ENCODE measurements at regions not wholly inside any gene's neighbourhood (a gene's known extent, or its start where the extent isn't known, plus 50 kb on each side); places are given as distances from the start of the nearest gene placed in this dataset.

DNA sequence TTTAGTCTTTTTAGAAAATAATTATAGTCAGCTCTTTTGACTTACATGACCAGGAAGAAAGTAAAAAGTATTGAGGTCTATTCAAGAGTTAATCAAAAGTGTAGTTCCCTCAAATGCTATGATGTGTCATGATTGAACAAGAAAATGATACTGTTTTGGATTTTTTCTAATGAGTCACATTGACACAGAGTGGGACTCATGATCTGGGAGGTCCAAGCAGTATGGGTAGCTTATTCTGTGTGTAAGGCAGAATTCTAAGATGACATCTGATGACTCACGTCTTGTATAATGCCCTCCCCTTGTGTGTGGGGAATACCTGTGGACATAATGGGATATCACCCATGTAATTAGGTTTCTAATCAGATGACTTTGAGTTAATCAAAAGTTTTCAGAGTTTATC is 178.1 kb upstream of the DDHD1 start:
- DNase-seq, result no peak

DNA sequence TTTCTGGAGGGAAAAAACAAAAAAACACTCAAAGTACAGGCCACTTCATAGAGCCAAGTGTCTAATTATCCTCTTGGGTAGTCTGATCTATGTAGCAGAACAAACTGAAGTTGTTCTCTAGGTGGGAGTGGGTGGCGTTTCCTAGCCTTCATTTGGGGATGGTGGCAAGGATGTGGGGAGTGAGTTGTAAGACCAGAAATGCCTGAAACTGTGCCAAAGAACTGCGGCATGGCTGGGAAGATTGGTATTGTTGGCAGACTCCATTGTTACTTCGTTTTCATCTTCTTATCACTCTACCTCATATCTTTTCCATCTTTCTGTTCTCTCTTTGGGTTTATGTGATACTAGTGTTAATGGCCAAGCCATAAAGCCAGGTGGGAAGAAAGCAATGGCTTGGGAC is 177.3 kb upstream of the DDHD1 start:
- DNase-seq, result no peak

DNA sequence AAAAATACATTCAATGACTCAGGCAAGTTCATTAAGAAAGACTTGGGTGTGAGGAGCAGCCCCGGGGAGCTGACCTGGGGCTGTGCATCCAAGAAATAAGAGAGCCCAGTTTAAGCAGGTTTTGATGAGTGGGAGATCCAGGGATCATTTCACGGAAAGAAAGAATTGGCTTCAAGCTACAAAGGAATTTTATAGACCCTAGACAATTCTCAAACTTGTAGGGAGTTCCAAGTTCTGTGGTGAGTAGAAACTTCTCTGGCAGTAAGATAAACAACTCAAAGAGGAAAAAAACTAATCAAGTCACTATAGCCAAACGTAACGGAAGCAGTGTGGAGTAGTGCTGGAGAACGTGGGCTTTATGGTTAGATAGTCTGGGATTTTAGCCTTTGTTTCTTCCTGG is 175.7 kb upstream of the DDHD1 start:
- DNase-seq, result no peak

DNA sequence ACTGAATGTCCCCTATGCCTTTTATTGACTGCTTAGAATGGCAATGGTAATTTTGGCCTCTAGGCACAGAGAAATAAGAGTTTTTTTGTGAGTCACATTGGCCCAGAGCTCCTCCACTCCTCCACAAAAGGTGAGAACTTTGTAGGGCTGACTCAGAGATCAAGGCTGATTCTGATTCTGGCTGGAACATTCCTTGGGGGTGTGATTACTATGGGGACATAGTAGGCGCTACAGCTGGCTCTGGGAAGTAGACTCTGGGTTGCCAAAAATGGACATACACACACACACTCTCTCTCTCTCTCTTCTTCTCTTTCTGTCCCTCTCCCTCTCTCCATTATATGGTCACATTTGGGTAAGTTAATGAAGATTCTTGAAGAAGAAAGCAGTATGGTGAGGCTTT is 174.6 kb upstream of the DDHD1 start:
- DNase-seq, result no peak

DNA sequence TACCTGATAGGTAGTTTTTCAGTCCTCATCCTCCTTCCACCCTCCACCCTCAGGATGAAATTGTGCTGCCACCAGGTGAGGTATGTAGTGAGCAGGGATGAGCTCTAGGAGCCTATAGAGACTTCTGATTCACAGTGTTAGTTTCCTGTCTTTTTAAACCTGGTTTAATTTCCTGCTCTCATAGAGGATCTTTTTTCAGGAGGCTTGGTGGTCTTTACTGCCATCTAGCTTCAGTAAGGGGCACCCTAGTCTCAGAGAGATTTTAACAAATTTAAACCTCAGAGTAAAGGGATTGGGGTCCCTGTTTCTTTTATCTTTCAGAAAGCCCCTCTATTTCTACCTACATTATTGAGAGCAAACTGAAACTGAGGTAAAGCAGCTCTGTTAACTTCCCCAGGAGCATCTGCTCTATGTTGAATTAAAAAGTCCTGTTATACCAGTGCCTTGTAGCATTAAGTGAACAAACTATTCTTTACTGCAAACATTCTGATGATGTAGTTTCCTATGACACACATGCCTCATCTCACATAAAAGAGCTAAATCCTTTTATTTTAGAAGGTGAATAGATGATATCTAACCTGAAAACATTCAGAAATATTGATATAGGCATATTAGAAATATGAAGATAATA is 172.2 kb upstream of the DDHD1 start:
- peak; percentile 12 for DNase-seq

DNA sequence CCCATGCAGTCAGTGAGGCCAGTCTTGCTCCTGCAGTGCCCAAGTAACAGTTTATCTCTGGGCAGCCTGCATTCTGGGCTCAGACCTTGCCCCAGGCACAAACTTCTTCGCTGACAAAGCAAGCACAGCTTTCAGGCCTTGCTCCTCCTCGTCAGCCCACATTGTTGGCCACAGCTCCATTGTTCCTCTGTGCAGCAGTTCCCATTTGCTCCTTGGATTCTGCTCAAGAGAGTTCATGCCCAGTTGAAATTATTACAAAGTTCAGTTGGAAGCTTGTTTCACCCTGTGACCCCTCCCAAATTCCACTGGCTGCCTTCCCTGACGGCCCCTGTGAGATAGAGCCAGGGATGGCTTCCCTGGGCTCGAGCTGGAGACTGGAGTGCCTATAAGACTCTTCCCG is 163.4 kb upstream of the DDHD1 start:
- DNase-seq, result no peak

DNA sequence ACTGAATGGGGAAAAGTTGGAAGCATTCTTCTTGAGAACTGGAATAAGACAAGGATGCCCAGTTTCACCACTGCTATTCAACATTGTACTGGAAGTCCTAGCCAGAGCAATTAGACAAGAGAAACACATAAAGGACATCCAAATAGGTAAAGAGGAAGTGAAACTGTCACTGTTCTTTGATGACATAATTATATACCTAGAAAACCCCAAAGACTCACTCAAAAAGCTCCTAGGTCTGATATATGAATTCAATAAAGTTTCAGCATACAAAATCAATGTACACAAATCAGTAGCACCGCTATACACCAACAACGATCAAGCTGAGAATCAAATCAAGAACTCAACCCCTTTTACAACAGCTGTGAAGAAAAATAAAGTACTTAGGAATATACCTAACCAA is 157.3 kb upstream of the DDHD1 start:
- DNase-seq, result no peak

DNA sequence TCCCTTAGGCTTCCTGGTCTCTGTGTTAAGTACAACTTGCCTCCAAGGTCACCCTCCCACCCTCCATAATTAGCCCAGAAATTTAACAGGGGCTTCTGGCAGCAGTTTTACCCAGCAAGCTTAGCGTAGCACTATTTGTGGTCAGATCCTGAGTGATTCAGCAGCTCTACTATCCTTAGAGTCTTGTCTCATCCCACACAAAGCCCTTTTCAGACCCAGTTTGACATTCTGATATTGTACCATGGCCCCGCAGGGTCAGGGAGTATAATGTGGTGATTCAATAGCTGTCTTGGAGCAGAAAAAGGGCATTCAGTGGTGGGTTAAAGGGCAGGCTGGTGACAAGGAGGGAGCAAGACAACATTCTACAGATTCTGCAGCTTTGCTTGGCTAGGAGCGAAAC is 153.8 kb upstream of the DDHD1 start:
- no peak for DNase-seq

DNA sequence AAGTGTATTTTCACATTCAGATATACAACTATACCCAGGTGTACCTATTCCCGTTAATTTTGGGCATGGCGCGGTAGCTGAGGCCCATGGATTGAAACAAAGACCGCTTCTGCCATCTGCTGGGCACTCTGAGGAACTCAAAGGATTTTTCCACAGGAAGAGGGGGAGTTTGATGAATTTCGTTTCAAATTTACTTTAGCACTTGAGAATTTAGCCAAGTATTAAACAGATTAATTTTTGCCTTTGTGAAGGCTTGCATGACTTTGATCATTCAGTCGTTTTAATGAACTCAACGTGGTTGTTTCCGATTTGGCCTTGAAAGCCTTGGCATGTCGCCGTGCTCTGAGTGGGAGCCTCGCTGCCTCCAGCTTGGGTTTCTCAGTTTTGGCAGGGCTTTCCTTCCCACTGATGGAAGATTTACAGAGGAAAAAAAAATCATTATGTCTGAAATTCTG is 153.2 kb upstream of the DDHD1 start:
- DNase-seq, result peak; percentile 31

DNA sequence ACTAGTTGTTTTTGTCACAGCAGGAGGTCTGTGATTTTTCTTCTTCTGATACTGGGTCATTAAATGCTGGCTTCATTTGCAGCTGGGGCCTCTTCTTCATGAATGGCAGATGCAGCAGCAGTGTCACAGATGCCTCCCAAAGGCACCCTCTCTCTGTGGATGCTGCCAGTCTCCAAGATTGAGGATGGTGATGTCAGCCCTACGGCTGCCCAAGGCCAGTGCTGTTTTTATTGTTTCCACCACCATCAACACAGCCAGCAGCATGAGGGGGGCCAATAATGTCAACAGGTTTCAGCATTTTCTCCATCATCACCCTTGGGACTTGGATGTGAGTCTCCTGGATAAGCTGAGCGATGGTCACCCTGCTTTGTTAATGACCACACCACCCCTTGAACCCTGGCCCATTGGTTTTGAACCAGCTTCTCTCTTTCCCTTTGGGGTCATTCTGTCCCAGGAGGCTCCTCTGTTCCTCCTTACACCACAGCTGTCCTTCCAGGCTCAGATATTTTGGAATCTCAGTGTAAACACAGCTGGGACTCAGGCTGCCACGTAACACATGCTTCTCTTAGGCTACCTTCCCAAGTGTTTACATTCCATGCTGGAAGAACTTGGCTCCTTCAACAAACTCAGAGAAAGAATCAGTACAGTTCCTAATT is 151.7 kb upstream of the DDHD1 start:
- no peak for DNase-seq

DNA sequence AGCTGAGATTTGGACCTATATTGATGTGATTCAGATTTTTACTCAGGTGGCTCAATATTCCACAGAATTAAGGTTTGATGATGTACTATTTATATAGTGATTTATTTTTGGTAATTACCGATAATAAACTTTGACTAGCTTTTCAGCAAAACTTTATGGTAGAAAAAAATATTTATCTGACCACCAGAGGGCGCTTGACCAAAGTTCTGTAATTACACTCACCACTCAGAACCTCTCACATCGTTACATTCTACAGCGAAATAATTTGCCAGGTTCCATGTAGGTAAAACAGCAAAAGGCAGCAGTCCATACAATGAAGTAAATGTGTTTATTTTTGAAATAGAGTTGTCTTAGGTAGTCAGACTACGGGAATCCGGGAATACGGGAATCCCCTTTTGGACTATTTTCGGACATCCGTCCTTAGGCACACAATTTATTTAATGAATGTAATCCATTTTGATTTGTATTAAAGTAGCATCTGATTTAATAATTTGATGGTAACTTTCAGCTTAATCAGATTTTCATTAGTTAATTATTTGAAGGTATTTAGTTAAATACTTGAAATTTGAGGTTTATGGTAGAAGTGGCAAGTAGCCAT is 143.0 kb upstream of the DDHD1 start:
- peak; percentile 21 for DNase-seq

DNA sequence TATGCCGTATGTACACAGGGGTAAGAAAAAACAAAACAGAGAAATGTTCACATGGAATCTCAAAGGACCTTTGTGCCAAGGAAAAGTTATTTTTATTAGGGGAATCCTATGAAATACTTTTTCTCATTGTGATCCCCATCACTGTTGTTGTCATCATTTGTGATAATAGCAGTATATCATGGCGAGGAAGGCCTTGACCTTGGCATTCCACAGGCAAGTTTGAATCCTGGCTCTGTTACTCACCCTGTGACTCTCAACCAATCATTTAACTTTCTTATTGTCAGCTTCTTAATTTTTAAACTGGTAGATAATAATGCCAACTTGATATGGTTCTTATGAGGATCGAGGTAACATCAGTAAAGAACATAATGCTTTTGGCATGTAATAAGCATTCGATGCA is 142.2 kb upstream of the DDHD1 start:
- no peak for DNase-seq

DNA sequence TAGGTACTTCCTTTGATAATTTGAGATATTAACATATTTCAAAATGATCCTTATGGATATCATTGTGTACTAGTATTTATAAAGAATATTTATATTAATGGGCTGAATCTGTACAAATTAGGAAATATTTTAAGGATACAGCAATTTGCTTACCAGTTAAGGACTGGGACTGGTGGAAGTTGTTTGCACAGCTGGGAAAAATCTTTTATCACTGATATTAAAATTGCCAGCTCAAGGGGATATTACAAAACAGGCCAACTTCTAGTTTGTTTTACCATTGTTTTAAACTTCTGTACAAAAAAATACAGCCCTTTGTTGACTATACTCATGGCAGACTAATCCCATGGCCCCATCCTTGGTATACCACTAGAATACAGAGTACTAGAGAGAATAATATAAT is 133.2 kb upstream of the DDHD1 start:
- no peak for DNase-seq

DNA sequence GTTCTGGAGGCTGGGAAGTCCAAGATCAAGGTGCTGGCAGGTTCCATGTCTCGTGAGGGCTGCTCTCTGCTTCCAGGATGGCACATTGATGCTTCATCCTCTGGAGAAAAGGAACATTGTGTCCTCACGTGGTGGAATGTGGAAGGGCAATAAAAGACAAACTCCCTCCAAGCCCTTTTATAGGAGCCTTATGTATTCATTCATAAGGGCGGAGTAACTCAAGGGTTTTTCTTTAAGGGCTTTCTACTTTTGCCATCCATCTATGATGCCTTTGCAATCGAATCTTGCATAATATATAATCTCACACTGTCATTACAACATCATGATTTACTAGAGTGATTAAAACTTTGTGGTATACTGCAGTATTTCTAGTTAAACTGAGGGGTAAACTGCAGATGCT is 132.7 kb upstream of the DDHD1 start:
- no peak for DNase-seq

DNA sequence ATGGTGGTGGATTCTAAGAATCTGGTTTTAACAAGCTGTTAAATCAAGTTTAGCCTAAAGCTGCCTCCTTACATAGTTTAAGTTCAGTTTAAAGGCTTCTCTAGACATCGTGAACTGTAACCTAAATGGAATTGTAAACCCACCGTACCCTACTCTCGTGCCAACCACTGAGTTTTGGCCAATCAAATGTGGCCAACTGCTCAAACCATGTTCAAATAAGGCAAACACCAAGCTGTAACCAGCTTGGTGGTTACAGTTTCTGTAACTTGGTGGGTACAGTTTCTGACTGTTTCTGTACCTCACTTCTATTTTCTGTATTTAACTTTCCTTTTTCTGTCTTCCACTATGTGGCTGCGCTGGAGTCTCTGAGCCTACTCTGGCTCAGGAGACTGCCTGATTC is 131.9 kb upstream of the DDHD1 start:
- no peak for DNase-seq

DNA sequence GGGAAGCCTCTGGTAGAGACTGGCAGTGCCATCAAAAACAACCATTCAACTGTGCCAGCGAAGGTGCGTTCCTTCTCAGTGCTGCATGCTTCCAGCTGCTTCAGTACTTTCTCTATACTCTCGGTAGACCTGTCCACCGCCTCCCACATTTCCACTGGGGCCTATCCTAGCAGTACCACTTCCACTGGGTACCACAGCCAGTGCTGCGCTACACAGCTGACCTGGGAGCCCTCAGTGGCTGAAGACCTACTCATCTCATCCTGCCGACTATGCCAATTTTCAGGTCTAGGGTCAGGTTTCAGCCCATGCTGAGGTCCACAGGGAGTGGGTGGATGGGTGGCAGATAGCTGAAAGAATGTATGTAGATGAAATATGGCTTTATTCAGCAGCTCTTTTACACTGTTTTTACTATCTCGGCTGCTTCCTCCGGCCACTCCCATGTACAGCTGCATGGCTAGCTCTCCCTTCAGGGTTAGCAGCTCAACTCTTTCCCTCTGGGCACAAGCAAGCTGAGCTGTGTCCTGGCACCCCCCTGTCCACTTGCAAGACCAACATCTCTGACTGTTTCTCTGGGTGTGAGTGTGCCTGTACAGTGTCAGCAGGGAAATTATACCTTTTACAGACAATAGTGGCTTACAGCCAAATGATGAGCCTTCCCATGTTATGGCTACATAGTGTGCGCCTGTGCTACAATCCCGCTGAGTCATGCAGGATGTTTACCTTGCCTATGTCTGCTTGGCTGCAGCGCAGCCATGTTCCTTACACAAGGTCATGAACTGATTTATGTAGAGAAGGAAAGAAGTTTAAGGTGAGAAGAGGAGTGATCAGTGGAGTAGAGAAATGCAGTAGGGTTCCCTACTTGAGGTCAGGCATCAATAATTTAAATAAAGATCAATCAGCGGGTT is 125.7 kb upstream of the DDHD1 start:
- DNase-seq, result no peak

DNA sequence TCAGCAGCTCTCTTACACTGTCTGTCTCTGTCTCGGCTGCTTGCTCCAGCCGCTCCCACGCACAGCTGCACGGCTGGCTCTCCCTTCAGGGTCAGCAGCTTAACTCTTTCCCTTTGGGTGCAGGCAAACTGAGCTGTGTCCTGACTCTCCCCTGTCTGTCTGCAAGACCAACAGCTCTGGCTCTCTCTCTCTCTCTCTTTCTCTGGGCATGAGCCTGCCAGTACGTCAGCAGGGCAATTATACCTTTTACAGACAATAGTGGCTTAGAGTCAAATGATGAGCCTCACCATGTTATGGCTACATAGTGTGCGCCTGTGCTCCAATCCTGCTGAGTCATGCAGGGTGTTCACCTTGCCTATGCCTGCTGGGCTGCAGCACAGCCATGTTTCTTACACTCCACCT is 120.5 kb upstream of the DDHD1 start:
- DNase-seq, result no peak

DNA sequence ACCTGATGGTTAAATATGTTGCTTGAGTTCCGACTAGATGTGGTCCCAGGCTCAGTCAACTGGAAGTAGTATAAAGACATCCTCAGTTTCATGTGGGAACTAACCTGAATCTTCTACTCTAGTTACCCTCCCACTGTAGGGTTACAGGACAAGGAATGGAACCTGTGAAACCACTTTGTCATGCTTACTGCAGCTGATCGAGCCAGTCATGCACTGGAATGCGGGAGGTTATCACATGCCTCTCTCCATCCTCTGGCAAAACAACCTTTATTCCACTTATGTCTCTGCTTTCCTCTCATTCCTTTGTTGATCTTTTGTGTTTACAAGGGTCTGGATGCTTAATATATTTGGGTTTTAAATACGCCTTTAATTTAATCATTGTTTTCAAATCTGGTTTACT is 111.9 kb upstream of the DDHD1 start:
- no peak for DNase-seq

DNA sequence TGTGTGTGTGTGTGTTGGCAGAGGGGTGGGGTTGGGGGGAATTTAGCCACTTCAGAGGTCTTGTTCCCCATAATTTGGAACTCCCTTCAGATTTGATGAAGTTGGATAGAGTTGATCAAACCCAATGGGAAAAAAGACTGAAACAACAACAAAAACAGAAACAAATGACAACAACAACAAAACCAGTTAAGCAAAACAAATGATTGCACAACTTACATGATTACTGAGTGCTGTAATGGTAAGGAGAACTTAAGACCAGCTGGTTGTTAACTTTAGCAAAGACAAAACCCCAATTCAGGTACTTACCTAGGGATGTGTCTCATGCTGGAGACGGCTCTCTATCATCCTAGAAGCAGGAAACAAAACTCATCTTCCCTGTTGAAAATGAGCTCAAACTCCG is 107.8 kb upstream of the DDHD1 start:
- no peak for DNase-seq

DNA sequence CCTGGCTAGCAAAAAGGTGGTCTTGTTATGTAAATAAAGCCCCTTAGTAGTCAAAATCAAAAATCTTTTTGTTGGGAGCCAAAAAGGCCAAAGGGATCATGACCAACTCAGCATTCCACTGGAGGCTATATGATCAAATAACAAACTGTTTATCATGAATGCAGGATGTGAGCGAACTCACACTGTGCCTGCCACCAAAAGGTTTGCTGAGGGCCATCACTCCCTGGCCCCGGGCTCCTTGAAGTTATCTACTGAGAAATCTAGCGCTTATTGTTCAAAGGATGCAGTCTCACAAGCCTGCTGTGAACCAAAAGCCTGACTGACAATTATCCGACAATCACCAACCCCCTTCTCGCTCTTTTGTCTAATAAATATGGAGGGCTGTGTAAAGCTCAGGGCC is 107.2 kb upstream of the DDHD1 start:
- no peak for DNase-seq

DNA sequence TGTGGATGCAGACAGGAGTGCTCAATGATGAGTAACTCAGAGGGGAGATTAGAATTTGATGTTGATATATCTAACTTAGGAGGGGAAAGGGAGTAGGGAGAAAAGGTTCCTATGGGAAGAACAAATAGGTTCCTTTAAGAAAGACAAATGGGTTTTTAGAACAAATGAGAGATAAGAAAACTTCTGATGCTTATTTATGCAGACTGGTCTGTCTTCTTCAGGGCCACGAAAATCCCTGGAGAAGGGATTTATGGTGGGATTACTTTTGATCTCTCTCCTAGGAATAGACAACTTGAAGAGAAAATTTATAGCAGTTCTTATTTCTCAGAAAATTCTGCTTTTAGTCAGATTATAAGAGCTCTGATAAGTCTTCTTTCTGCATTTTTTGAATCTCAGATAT is 99.0 kb upstream of the DDHD1 start:
- no peak for DNase-seq

DNA sequence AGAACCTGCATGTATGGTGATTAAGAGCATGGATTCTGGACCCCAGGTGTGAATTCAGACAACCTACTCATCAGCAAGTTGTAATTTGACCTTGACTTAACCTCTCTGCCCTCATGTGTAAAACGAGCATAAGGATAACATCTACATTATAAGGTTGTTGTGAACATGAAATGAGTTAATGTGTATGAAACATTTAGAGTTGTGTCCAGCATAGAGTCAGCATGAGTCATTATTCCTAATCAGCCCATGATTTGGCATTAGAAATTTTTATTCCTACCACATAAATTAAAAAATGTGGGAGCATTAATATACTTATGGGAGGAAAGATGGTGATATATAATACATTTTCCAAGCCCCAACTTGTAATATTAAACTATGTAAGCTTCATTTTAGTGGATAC is 95.9 kb upstream of the DDHD1 start:
- no peak for DNase-seq

DNA sequence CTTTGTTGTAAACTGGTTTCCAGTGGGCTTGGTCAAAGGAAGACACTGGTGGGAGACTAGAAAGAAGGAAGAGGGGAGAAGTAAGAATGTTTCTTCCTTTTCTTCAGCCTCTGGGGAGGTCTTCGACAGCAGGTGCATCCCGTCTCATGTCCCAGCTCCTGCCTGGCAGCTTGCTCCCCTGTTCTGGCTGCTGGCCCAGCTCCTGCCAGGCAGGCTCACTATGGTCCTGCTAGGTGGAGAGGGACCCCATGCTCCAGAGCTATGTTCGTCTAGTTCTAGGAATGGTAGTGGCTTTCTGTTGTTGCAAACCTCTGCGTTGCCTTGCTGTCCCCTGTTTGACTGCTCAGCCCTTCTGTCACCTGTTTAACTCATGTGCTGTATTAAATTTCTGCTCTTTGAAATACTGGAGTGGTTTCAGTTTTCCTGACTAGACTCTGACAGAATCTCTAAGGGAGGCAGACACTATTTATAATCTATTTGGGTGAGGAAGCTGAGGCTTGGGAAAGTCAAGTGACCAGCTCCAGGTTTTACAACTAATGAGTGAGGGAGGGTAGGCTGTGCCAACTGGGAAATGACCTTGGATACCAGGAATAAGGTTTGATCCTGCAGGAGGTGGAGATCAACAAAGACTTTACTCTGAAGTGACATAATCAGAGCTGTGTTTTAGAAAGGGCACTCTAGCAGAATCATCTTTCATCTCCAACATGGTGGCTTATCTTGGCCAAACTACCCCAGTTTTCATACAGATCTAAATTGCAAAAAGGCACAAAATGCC is 94.7 kb upstream of the DDHD1 start:
- no peak for DNase-seq
